ENCODE measurements at regions not wholly inside any gene's neighbourhood (a gene's known extent, or its start where the extent isn't known, plus 50 kb on each side); places are given as distances from the start of the nearest gene placed in this dataset.

DNA sequence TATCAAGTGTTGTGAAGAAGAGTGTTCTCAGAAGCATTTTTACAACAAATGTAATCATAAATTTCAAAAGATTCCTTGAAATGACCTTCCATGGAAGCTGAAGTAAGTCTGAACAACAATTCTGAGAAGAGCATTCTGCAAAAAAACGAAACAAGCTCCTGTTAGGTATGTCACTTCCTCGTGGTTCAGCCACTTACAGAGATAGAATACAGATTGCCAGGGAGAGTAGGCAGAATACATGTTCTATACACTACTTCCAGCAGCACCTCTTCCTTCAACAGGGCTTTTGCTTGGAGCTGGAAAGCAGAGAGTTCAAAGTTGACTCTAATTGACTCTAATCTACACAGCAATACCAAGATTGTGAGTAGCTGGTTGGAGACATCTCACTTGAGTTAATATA, 274.5 kb downstream of the ADGRA3 start:
- no peak overlapping the region for H3K27ac Mint-ChIP-seq (ENCODE audit: low read depth, unreplicated experiment)
- H3K4me3 Mint-ChIP-seq (ENCODE audit: unreplicated experiment) = no peak overlapping the region
- CTCF ChIA-PET = interaction anchor here (0.6 to 1.0 kb wide), 3 partner anchors 8 to 194 kb away, joined by 3 read pairs; no protein-coding TSS in a partner anchor
- no peaks in the 10 kb centered on the region for H3K27me3 Mint-ChIP-seq (ENCODE audit: insufficient read depth, unreplicated experiment)
- no peaks in the 10 kb centered on the region for H3K36me3 Mint-ChIP-seq (ENCODE audit: insufficient read depth, unreplicated experiment)
- intact Hi-C loops (cut with micrococcal nuclease) = no loop called here
- no peaks in the 10 kb centered on the region for H3K9me3 Mint-ChIP-seq (ENCODE audit: unreplicated experiment)
- POLR2A ChIA-PET = no interaction called here
- no peak for DNase-seq (ENCODE audit: unreplicated experiment)
- no peaks in the 10 kb centered on the region for H3K4me1 Mint-ChIP-seq (ENCODE audit: insufficient read depth, unreplicated experiment)
- no TSS peak for BruUV-seq (replicated peaks)
- TF ChIP-seq CTCF (IDR thresholded peaks at IDR 0.05; ENCODE audit: unreplicated experiment) = no peak

DNA sequence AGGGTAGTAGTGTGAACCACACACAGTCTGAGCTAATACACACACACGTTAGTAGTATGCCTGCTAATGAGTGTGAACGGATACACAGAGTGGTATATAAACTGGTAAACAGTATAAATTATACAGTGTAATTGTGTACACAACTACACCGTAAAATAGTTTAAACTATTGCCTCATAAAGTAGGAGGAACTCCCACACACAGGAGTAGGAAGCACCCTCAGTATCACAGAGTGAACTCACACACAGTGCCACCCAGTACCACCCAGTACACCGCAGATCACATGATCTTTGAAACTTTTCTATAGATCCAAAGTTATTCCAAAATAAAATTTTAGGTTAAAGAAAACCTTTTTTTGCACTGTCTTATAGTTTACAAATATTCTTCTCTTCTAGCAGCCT, 275.1 kb downstream of the ADGRA3 start:
- ChIA-PET CTCF (interaction anchor here (0.6 to 1.0 kb wide), 3 partner anchors 9 to 194 kb away, joined by 3 read pairs; no protein-coding TSS in a partner anchor), POLR2A (no interaction called here)
- Mint-ChIP-seq H3K36me3 (ENCODE audit: insufficient read depth, unreplicated experiment) (no peaks in the 10 kb centered on the region), H3K4me1 (ENCODE audit: insufficient read depth, unreplicated experiment) (no peaks in the 10 kb centered on the region), H3K27ac (ENCODE audit: low read depth, unreplicated experiment) (no peak overlapping the region), H3K27me3 (ENCODE audit: insufficient read depth, unreplicated experiment) (no peaks in the 10 kb centered on the region), H3K4me3 (ENCODE audit: unreplicated experiment) (no peak overlapping the region), H3K9me3 (ENCODE audit: unreplicated experiment) (no peaks in the 10 kb centered on the region)
- DNase-seq (ENCODE audit: unreplicated experiment) = no peak
- intact Hi-C loops (cut with micrococcal nuclease) = no loop called here
- TF ChIP-seq CTCF (IDR thresholded peaks at IDR 0.05; ENCODE audit: unreplicated experiment) = no peak
- no TSS peak for BruUV-seq (replicated peaks)

DNA sequence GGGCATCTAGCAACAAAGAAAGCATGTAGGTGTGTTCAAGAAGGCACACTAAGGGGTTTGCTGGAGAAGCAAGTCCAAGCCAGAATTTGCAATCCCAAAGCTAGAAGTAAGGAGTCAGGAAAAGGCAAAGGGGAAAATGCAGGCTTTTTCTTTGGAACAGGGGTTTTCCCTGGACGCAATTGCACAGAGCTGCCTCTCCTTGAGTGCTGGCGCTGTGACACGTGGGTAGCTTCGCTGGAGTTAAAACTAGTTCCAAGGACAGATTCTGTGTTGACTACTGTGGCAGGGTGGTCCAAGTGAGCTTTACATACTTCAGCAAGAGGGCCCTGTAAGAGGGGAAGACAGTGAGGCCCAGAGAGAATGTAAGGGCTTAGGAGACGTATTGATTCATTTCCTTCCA, 277.1 kb downstream of the ADGRA3 start:
- Mint-ChIP-seq H3K27ac (ENCODE audit: low read depth, unreplicated experiment) (no peak overlapping the region), H3K36me3 (ENCODE audit: insufficient read depth, unreplicated experiment) (no peaks in the 10 kb centered on the region), H3K4me3 (ENCODE audit: unreplicated experiment) (no peak overlapping the region), H3K27me3 (ENCODE audit: insufficient read depth, unreplicated experiment) (no peaks in the 10 kb centered on the region), H3K9me3 (ENCODE audit: unreplicated experiment) (no peaks in the 10 kb centered on the region), H3K4me1 (ENCODE audit: insufficient read depth, unreplicated experiment) (no peaks in the 10 kb centered on the region)
- intact Hi-C loops (cut with micrococcal nuclease) = no loop called here
- no peak for TF ChIP-seq CTCF (IDR thresholded peaks at IDR 0.05; ENCODE audit: unreplicated experiment)
- POLR2A ChIA-PET = interaction anchor here (0.6 kb wide), 1 partner anchor 258 kb away, joined by 3 read pairs; no protein-coding TSS in a partner anchor
- DNase-seq (ENCODE audit: unreplicated experiment) = peak; percentile 8
- CTCF ChIA-PET = no interaction called here
- no TSS peak for BruUV-seq (replicated peaks)

GRCh38 chr4:22237846-22238494, 277.9 kb downstream of the ADGRA3 start:
- peak overlapping the region; percentile 41 for H3K4me3 Mint-ChIP-seq (ENCODE audit: unreplicated experiment)
- H3K9me3 Mint-ChIP-seq (ENCODE audit: unreplicated experiment) = no peaks in the 10 kb centered on the region
- no peak for TF ChIP-seq CTCF (IDR thresholded peaks at IDR 0.05; ENCODE audit: unreplicated experiment)
- no peaks in the 10 kb centered on the region for H3K4me1 Mint-ChIP-seq (ENCODE audit: insufficient read depth, unreplicated experiment)
- no peak for DNase-seq (ENCODE audit: unreplicated experiment)
- POLR2A ChIA-PET = interaction anchor here (0.7 kb wide), 1 partner anchor 1425 kb away, joined by 3 read pairs; no protein-coding TSS in a partner anchor
- no peaks in the 10 kb centered on the region for H3K27me3 Mint-ChIP-seq (ENCODE audit: insufficient read depth, unreplicated experiment)
- CTCF ChIA-PET = interaction anchor here (0.7 to 1.7 kb wide), 2 partner anchors 10 to 24 kb away, joined by 3 to 4 read pairs; no protein-coding TSS in a partner anchor
- no peak overlapping the region for H3K27ac Mint-ChIP-seq (ENCODE audit: low read depth, unreplicated experiment)
- no peaks in the 10 kb centered on the region for H3K36me3 Mint-ChIP-seq (ENCODE audit: insufficient read depth, unreplicated experiment)
- no TSS peak for BruUV-seq (replicated peaks)
- intact Hi-C loops (cut with micrococcal nuclease) = no loop called here

All from MCF 10A (cell line).